Neuronal stem cell (in vitro differentiated cells): ENCODE measurements at regions not wholly inside any gene's neighbourhood (a gene's known extent, or its start where the extent isn't known, plus 50 kb on each side); places are given as distances from the start of the nearest gene placed in this dataset.

Experiments
- DNase-seq: peaks from one replicate; pipeline ENCODE4 v3.0.0-alpha.2; 2013; ENCODE audit warnings: low spot score
- H2AFZ ChIP-seq: one replicate; pipeline ENCODE4 v1.6.1; 2013; ENCODE audit warnings: mild to moderate bottlenecking, low read length, inconsistent platforms
- H2AK5ac ChIP-seq: 2 replicates; pipeline ENCODE4 v1.6.1; 2013; ENCODE audit warnings: low read depth, mild to moderate bottlenecking, inconsistent platforms, low read length, moderate library complexity, mixed read lengths
- H2BK120ac ChIP-seq: 2 replicates; pipeline ENCODE4 v1.6.1; 2013; ENCODE audit warnings: low read depth, mild to moderate bottlenecking, inconsistent platforms, low read length, moderate library complexity, mixed read lengths
- H2BK12ac ChIP-seq: one replicate; pipeline ENCODE4 v1.6.1; 2013; ENCODE audit warnings: low read length, inconsistent platforms
- H2BK15ac ChIP-seq: 2 replicates; pipeline ENCODE4 v1.6.1; 2013; ENCODE audit warnings: mild to moderate bottlenecking, low read length, inconsistent platforms, mixed read lengths
- H2BK5ac ChIP-seq: one replicate; pipeline ENCODE4 v1.6.1; 2013; ENCODE audit warnings: inconsistent platforms, mild to moderate bottlenecking, low read length, moderate library complexity
- H3K14ac ChIP-seq: one replicate; pipeline ENCODE4 v1.6.1; 2013; ENCODE audit warnings: low read length, inconsistent platforms
- H3K18ac ChIP-seq: 2 replicates; pipeline ENCODE4 v1.6.1; 2013; ENCODE audit warnings: low read length, inconsistent platforms
- H3K23ac ChIP-seq: 2 replicates; pipeline ENCODE4 v1.6.1; 2013; ENCODE audit warnings: low read depth, mild to moderate bottlenecking, mixed read lengths, low read length, inconsistent platforms; ENCODE audit not compliant: poor library complexity
- H3K27ac ChIP-seq: replicated peaks from 3 replicates; pipeline ENCODE4 v1.5.1; 2013; ENCODE audit warnings: low read length, inconsistent platforms
- H3K27me3 ChIP-seq, 3 experiments: 2 replicates each; pipeline ENCODE4 v1.6.1; 2013; ENCODE audit warnings: low read length in 3 of 3, mild to moderate bottlenecking in 2 of 3, inconsistent platforms in 1 of 3, low read depth in 1 of 3, mixed read lengths in 1 of 3, moderate library complexity in 1 of 3; ENCODE audit not compliant: control insufficient read depth in 3 of 3, insufficient read depth in 3 of 3
- H3K36me3 ChIP-seq, 2 donors: replicated peaks in 1 of 2; 2 replicates each; pipeline ENCODE4 v1.6.1; 2013; ENCODE audit warnings: low read length in 2 of 2; ENCODE audit not compliant: control insufficient read depth in 2 of 2, insufficient read depth in 2 of 2
- H3K4ac ChIP-seq: 2 replicates; pipeline ENCODE4 v1.6.1; 2013; ENCODE audit warnings: inconsistent platforms, mild to moderate bottlenecking, low read length, moderate library complexity
- H3K4me1 ChIP-seq, 2 donors: 1 replicate in 1 of 2; 2 replicates in 1 of 2; pipeline ENCODE4 v1.6.1; 2013; ENCODE audit warnings: low read length in 2 of 2, low read depth in 1 of 2; ENCODE audit not compliant: control insufficient read depth in 2 of 2, insufficient read depth in 1 of 2
- H3K4me2 ChIP-seq: one replicate; pipeline ENCODE4 v1.6.1; 2013; ENCODE audit warnings: mild to moderate bottlenecking, low read length, inconsistent platforms; ENCODE audit not compliant: insufficient read depth, poor library complexity, severe bottlenecking
- H3K4me3 ChIP-seq, 2 donors: 2 replicates each; pipeline ENCODE4 v1.5.1; 2013; ENCODE audit warnings: low read length in 2 of 2, mild to moderate bottlenecking in 2 of 2, inconsistent platforms in 1 of 2, moderate library complexity in 1 of 2
- H3K79me1 ChIP-seq: one replicate; pipeline ENCODE4 v1.6.1; 2013; ENCODE audit warnings: low read depth, mild to moderate bottlenecking, inconsistent platforms, low read length, moderate library complexity
- H3K9ac ChIP-seq: one replicate; pipeline ENCODE4 v1.6.1; 2013; ENCODE audit warnings: mild to moderate bottlenecking, low read depth, low read length, inconsistent platforms; ENCODE audit not compliant: poor library complexity
- H3K9me3 ChIP-seq, 2 donors: replicated peaks in 1 of 2; 2 replicates each; pipeline versions ENCODE3 to v1.6.1; 2013; ENCODE audit warnings: low read length in 2 of 2, mild to moderate bottlenecking in 2 of 2, inconsistent platforms in 1 of 2, low read depth in 1 of 2, mixed read lengths in 1 of 2, moderate library complexity in 1 of 2; ENCODE audit not compliant: control insufficient read depth in 2 of 2, insufficient read depth in 1 of 2
- H4K8ac ChIP-seq: one replicate; pipeline ENCODE4 v1.6.1; 2013; ENCODE audit warnings: low read depth, mild to moderate bottlenecking, inconsistent platforms, low read length, moderate library complexity
- H4K91ac ChIP-seq: one replicate; pipeline ENCODE4 v1.6.1; 2013; ENCODE audit warnings: low read length, low read depth, mild to moderate bottlenecking, inconsistent platforms; ENCODE audit not compliant: poor library complexity
- WGBS, 2 donors: extraction: QIAGEN DNeasy Blood & Tissue Kit; methylation state at CpG; one replicate each; pipeline ENCODE4 v1.1.7; 2013; ENCODE audit warnings: missing lambda C conversion rate in 2 of 2, mixed read lengths in 1 of 2; ENCODE audit not compliant: insufficient read length in 2 of 2, insufficient replicate concordance in 1 of 2; ENCODE audit errors: extremely low coverage in 2 of 2; 5-methylcytosine and 5-hydroxymethylcytosine counted together

- no peaks in the 10 kb centered on the region for H3K9me3 ChIP-seq
Observed at GRCh38 chr4:149202117-149202516, 613.5 kb downstream of the IQCM start.

GRCh38 chr4:149199594-149199993 lies 616.0 kb downstream of the IQCM start:
- Histone ChIP-seq H3K4ac (no peak overlapping the region), H3K23ac (no peak overlapping the region), H3K27ac (no peak overlapping the region), H2AFZ (no peak overlapping the region), H3K4me2 (no peak overlapping the region), H2BK12ac (no peak overlapping the region), H3K36me3 (no peaks in the 10 kb centered on the region), H2BK5ac (no peak overlapping the region), H4K8ac (no peak overlapping the region), H3K27me3 (no peaks in the 10 kb centered on the region), H2BK15ac (no peak overlapping the region), H3K79me1 (no peaks in the 10 kb centered on the region), H3K4me1 (no peaks in the 10 kb centered on the region), H3K9me3 (no peaks in the 10 kb centered on the region), H3K14ac (no peak overlapping the region), H4K91ac (no peak overlapping the region), H2AK5ac (no peak overlapping the region), H3K18ac (no peak overlapping the region), H2BK120ac (no peak overlapping the region), H3K9ac (no peak overlapping the region), H3K4me3 (no peak overlapping the region)
- no CpG with 5 or more reads among the region's 3 CpGs for WGBS, 2 donors
- DNase-seq, result no peak

More at GRCh38 chr4:149202117-149202516, 613.5 kb downstream of the IQCM start:
- no peak overlapping the region for H3K27ac ChIP-seq
- H3K36me3 ChIP-seq, result no peaks in the 10 kb centered on the region
- no peak overlapping the region for H2BK15ac ChIP-seq
- no peak overlapping the region for H3K4me3 ChIP-seq
- no peak overlapping the region for H3K4ac ChIP-seq
- no peaks in the 10 kb centered on the region for H3K27me3 ChIP-seq
- no peaks in the 10 kb centered on the region for H3K79me1 ChIP-seq
- WGBS, 2 donors, result no CpG with 5 or more reads among the region's 1 CpG
- no peak overlapping the region for H3K9ac ChIP-seq
- H2AK5ac ChIP-seq, result no peak overlapping the region
- no peak overlapping the region for H3K14ac ChIP-seq
- no peaks in the 10 kb centered on the region for H3K4me1 ChIP-seq
- no peak overlapping the region for H2BK5ac ChIP-seq
- H2AFZ ChIP-seq, result no peak overlapping the region
- no peak overlapping the region for H4K8ac ChIP-seq
- no peak overlapping the region for H3K18ac ChIP-seq
- no peak overlapping the region for H3K23ac ChIP-seq
- no peak overlapping the region for H3K4me2 ChIP-seq
- no peak for DNase-seq
- H2BK120ac ChIP-seq, result no peak overlapping the region
- no peak overlapping the region for H4K91ac ChIP-seq
- no peak overlapping the region for H2BK12ac ChIP-seq

- Histone ChIP-seq H3K18ac (no peak overlapping the region), H3K27me3 (no peaks in the 10 kb centered on the region), H3K14ac (no peak overlapping the region), H2BK120ac (no peak overlapping the region), H3K36me3 (no peaks in the 10 kb centered on the region), H3K23ac (no peak overlapping the region), H3K4me2 (no peak overlapping the region), H3K9me3 (no peaks in the 10 kb centered on the region), H3K9ac (no peak overlapping the region), H2BK15ac (no peak overlapping the region), H3K27ac (no peak overlapping the region), H2BK5ac (no peak overlapping the region), H2BK12ac (no peak overlapping the region), H3K4me1 (no peaks in the 10 kb centered on the region), H4K91ac (no peak overlapping the region), H4K8ac (no peak overlapping the region), H3K79me1 (no peaks in the 10 kb centered on the region), H3K4ac (no peak overlapping the region), H2AK5ac (no peak overlapping the region), H2AFZ (no peak overlapping the region), H3K4me3 (no peak overlapping the region)
- no peak for DNase-seq
- no CpG with 5 or more reads among the region's 1 CpG for WGBS, 2 donors
Observed at GRCh38 chr4:149194061-149194460, 621.6 kb downstream of the IQCM start.

- H3K36me3 ChIP-seq, result no peaks in the 10 kb centered on the region
- peaks cover 0 to 4% of the 10 kb centered on the region in 2 donors for H3K4me1 ChIP-seq
- no peak overlapping the region for H3K4me2 ChIP-seq
- no peak overlapping the region for H3K4ac ChIP-seq
- H3K9ac ChIP-seq, result no peak overlapping the region
- no peak overlapping the region for H4K91ac ChIP-seq
- no peak overlapping the region for H2AFZ ChIP-seq
- H2BK15ac ChIP-seq, result no peak overlapping the region
- H2BK5ac ChIP-seq, result no peak overlapping the region
- H3K27me3 ChIP-seq, result no peaks in the 10 kb centered on the region
- H2BK12ac ChIP-seq, result no peak overlapping the region
- H2AK5ac ChIP-seq, result no peak overlapping the region
- no peak overlapping the region for H3K18ac ChIP-seq
- H3K23ac ChIP-seq, result no peak overlapping the region
- H4K8ac ChIP-seq, result no peak overlapping the region
- no peak for DNase-seq
- no peaks in the 10 kb centered on the region for H3K79me1 ChIP-seq
- no peak overlapping the region for H2BK120ac ChIP-seq
- no peak overlapping the region for H3K27ac ChIP-seq
- H3K14ac ChIP-seq, result no peak overlapping the region
- H3K9me3 ChIP-seq, result no peaks in the 10 kb centered on the region
- no peak overlapping the region for H3K4me3 ChIP-seq
Observed at GRCh38 chr4:149187726-149188125, 627.9 kb downstream of the IQCM start.
